C4-2B (cell line): ENCODE measurements at regions not wholly inside any gene's neighbourhood (a gene's known extent, or its start where the extent isn't known, plus 50 kb on each side); places are given as distances from the start of the nearest gene placed in this dataset.

Experiments
- CTCF ChIP-seq: fragments of 450-650 bp; conservative IDR thresholded peaks from 2 replicates; pipeline ENCODE4 v1.5.1; 2017; ENCODE audit warnings: mild to moderate bottlenecking
- ZFX ChIP-seq: fragments of 450-650 bp; IDR thresholded peaks from 2 replicates; pipeline ENCODE4 v1.6.1; 2017

- TF ChIP-seq CTCF (no peak; the same call in 1 of the 2 replicates), ZFX (no peak)
Measured at GRCh38 chr18:8507361-8507760, 101.9 kb upstream of the RAB12 start.
